Colonic mucosa (tissue), 4 donors: ENCODE measurements at regions not wholly inside any gene's neighbourhood (a gene's known extent, or its start where the extent isn't known, plus 50 kb on each side); places are given as distances from the start of the nearest gene placed in this dataset.

Source experiments
- DNase-seq: peaks from one replicate; pipeline ENCODE4 v3.0.0-alpha.2; 2020
- H3K27ac ChIP-seq: fragments of 200-600 bp; one replicate; pipeline ENCODE4 v1.8.0; 2021
- H3K27me3 ChIP-seq: fragments of 200-600 bp; one replicate; pipeline ENCODE4 v1.8.0; 2021
- H3K36me3 ChIP-seq: fragments of 200-600 bp; one replicate; pipeline ENCODE4 v1.8.0; 2021
- H3K4me1 ChIP-seq: fragments of 200-600 bp; one replicate; pipeline ENCODE4 v1.8.0; 2021; ENCODE audit warnings: mild to moderate bottlenecking
- H3K4me3 ChIP-seq: fragments of 200-600 bp; one replicate; pipeline ENCODE4 v1.8.0; 2021
- H3K9ac ChIP-seq, 2 donors: one replicate each; pipeline ENCODE4 v1.7.0; 2013; ENCODE audit warnings: control low read depth in 2 of 2, low read depth in 2 of 2, low read length in 2 of 2
- H3K9me3 ChIP-seq: fragments of 200-600 bp; one replicate; pipeline ENCODE4 v1.8.0; 2021
- intact Hi-C: fragments of 100-400 bp; cut with DNase I; formaldehyde crosslinking; loops from one replicate; pipeline ENCODE4 v1.14.1; 2022
- TF ChIP-seq, protein P1 (sequence below): fragments of 200-600 bp; IDR thresholded peaks from one replicate; pipeline ENCODE4 v1.8.0; 2022; ENCODE audit warnings: antibody characterized with exemption, mild to moderate bottlenecking
- donor health status: healthy.
- donor health status: DM: no; HTN: no; CAD: no.
- donor health status: DM: no; HTN: no; CAD: no.

DNA sequence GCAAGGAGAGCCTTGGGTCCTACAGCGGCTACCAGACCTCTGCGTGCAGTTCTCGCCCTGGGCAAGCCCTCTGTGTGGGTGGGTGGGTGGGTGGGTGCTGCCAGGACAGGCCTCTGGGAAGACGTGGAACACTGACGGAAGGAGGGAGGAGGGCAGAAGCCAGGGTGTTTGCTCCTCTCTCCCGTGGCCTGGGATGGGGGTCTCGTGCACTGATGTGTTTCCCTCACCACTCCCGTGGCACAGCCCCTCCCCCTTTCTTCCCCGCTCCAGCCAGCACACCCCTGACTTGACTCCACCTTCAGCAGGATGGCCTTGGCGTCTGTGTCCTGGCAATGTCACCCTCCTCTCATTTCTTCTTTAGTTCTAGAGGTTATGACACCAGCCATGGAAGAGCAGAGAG, 130.0 kb downstream of the CDH26 start:
- Histone ChIP-seq H3K27me3 (peaks cover 18% of the 10 kb centered on the region), H3K4me1 (no peaks in the 10 kb centered on the region), H3K9me3 (no peaks in the 10 kb centered on the region), H3K36me3 (no peaks in the 10 kb centered on the region), H3K4me3 (no peak overlapping the region), H3K27ac (no peak overlapping the region), H3K9ac (no peak overlapping the region)
- intact Hi-C loops: no loop called here
- TF ChIP-seq, protein P1, sequence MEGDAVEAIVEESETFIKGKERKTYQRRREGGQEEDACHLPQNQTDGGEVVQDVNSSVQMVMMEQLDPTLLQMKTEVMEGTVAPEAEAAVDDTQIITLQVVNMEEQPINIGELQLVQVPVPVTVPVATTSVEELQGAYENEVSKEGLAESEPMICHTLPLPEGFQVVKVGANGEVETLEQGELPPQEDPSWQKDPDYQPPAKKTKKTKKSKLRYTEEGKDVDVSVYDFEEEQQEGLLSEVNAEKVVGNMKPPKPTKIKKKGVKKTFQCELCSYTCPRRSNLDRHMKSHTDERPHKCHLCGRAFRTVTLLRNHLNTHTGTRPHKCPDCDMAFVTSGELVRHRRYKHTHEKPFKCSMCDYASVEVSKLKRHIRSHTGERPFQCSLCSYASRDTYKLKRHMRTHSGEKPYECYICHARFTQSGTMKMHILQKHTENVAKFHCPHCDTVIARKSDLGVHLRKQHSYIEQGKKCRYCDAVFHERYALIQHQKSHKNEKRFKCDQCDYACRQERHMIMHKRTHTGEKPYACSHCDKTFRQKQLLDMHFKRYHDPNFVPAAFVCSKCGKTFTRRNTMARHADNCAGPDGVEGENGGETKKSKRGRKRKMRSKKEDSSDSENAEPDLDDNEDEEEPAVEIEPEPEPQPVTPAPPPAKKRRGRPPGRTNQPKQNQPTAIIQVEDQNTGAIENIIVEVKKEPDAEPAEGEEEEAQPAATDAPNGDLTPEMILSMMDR: no peak
- DNase-seq: no peak

DNA sequence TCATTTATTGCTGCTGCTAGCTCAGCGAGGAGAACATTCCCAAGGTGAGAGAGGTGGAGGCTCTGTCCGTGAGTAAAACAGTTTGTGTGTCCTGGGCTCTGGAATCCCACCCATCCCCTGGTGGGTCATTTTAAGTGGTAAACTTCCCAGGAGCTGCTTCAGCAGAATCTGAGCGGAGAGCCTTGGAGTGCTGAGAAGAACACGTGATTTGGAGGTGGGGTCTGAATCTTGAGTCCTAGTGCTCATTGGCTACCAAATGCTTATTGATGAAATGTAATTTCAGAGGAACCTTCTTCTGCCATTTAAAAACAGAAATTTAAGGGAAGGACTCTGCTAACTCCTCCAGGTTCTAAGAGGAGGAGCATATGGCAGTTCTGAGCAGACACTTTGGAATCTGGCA, 132.4 kb downstream of the CDH26 start:
- no peaks in the 10 kb centered on the region for H3K36me3 ChIP-seq
- TF ChIP-seq, protein P1: no peak
- H3K27me3 ChIP-seq: peaks cover 18% of the 10 kb centered on the region
- no peak overlapping the region for H3K9ac ChIP-seq
- H3K4me1 ChIP-seq: no peaks in the 10 kb centered on the region
- no peak for DNase-seq
- no peaks in the 10 kb centered on the region for H3K9me3 ChIP-seq
- intact Hi-C loops: no loop called here
- no peak overlapping the region for H3K27ac ChIP-seq
- no peak overlapping the region for H3K4me3 ChIP-seq

DNA sequence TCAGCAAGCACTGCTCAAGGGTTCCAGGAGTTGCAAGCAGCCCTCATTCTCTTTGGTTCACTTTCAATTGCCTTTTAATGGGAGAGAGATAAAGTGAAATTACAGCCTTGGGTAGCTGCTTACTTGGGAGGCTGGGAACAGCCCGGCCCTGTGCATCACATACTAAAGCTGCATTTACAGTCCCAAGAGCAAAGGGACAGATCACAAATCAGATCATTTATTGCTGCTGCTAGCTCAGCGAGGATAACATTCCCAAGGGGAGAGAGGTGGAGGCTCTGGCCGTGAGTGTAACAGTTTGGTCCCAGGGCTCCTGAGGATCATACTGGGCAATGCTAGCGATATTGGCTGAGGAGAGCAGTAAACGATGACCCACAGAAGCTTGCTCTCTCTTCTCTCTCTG, 133.1 kb downstream of the CDH26 start:
- peaks cover 16% of the 10 kb centered on the region for H3K27me3 ChIP-seq
- DNase-seq: no peak
- intact Hi-C loops: no loop called here
- no peaks in the 10 kb centered on the region for H3K9me3 ChIP-seq
- H3K36me3 ChIP-seq: no peaks in the 10 kb centered on the region
- TF ChIP-seq, protein P1: no peak
- no peak overlapping the region for H3K9ac ChIP-seq
- no peak overlapping the region for H3K4me3 ChIP-seq
- H3K27ac ChIP-seq: no peak overlapping the region
- no peaks in the 10 kb centered on the region for H3K4me1 ChIP-seq

DNA sequence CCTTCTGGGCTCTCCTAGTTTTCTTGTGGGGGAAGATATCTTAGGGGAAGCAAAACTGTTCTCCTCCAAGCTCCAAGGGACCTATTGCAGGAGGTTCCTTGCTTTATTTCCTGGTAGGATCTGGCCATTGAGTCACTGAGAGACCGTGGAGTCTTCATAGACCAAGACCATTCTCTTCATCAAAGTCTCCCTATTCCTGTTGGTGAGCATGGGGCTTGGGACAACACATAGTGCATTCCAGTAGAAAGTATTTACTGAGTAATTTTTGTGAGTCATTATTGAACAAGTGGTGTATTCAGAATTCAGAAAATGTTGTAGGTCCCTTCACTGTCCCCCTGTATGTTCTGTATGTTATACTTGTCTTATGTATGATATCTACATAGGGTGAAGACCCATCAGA, 133.6 kb downstream of the CDH26 start:
- H3K4me1 ChIP-seq: no peaks in the 10 kb centered on the region
- H3K4me3 ChIP-seq: no peak overlapping the region
- H3K27ac ChIP-seq: no peak overlapping the region
- DNase-seq: no peak
- no peaks in the 10 kb centered on the region for H3K9me3 ChIP-seq
- intact Hi-C loops: no loop called here
- TF ChIP-seq, protein P1: no peak
- no peaks in the 10 kb centered on the region for H3K36me3 ChIP-seq
- no peak overlapping the region for H3K9ac ChIP-seq
- H3K27me3 ChIP-seq: peaks cover 10% of the 10 kb centered on the region

DNA sequence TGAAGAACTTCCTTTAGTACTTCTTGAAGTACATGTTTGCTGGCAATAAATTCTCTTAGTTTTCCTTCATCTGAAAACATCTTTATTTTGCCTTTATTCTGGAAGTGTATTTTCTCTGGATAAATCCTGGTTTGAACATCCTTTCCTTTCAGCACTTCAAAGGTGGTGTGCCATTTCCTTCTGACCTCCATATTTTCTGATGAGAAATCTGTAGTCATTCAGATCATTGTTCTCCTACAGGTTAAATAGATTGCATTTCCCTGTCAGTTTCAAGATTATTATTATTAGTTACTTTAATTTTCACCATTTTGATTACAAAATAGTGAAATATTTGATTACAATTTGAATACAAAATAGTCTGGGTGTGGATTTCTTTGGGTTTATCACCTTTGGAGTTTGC, 134.5 kb downstream of the CDH26 start:
- intact Hi-C loops: no loop called here

More for the DNA sequence above, 134.5 kb downstream of the CDH26 start:
- no peaks in the 10 kb centered on the region for H3K4me1 ChIP-seq
- peaks cover 4% of the 10 kb centered on the region for H3K27me3 ChIP-seq
- no peaks in the 10 kb centered on the region for H3K36me3 ChIP-seq
- H3K27ac ChIP-seq: no peak overlapping the region
- TF ChIP-seq, protein P1: no peak
- H3K4me3 ChIP-seq: no peak overlapping the region
- no peaks in the 10 kb centered on the region for H3K9me3 ChIP-seq
- DNase-seq: no peak
- no peak overlapping the region for H3K9ac ChIP-seq
